ENCODE measurements at regions not wholly inside any gene's neighbourhood (a gene's known extent, or its start where the extent isn't known, plus 50 kb on each side); places are given as distances from the start of the nearest gene placed in this dataset.
"Not testable (repeated sequence)": the region's sequence is repeated elsewhere in the genome, so short reads cannot be mapped to it uniquely, and the experiment has no call there.

DNA sequence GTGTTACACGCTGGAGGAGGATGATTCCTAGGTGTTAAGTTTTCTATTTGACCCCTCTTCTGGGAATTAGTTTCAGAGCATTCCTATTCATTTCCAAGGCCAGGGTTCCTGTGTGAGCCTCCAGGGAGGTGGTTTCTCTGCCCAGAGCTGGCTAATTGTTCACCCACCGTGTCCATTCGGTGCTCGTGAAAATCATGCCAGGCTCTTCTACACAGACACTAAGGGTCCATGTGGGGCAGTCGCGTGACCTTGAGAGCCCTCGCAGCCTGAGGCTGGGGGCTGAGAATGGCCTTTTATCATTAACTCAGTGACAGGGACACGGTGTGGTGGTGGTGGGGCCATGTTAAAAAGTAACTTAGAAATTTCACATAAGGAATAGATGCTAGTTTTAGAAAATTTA is 83.7 kb downstream of the EMX2 start:
- intact Hi-C loops (cut with DNase I) = no loop called here
- no peaks in the 10 kb centered on the region for H3K9me3 ChIP-seq
- no peak overlapping the region for H3K27ac ChIP-seq
- H3K27me3 ChIP-seq = peaks cover 0 to 7% (median 0%) of the 10 kb centered on the region in 4 donors
- no peak for DNase-seq
- TF ChIP-seq, protein P1, sequence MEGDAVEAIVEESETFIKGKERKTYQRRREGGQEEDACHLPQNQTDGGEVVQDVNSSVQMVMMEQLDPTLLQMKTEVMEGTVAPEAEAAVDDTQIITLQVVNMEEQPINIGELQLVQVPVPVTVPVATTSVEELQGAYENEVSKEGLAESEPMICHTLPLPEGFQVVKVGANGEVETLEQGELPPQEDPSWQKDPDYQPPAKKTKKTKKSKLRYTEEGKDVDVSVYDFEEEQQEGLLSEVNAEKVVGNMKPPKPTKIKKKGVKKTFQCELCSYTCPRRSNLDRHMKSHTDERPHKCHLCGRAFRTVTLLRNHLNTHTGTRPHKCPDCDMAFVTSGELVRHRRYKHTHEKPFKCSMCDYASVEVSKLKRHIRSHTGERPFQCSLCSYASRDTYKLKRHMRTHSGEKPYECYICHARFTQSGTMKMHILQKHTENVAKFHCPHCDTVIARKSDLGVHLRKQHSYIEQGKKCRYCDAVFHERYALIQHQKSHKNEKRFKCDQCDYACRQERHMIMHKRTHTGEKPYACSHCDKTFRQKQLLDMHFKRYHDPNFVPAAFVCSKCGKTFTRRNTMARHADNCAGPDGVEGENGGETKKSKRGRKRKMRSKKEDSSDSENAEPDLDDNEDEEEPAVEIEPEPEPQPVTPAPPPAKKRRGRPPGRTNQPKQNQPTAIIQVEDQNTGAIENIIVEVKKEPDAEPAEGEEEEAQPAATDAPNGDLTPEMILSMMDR (IDR thresholded peaks at IDR 0.05) = no peak
- TF ChIP-seq POLR2A (IDR thresholded peaks at IDR 0.05) = no peak
- H3K36me3 ChIP-seq = no peaks in the 10 kb centered on the region
- no peak overlapping the region for H3K4me3 ChIP-seq
- no peaks in the 10 kb centered on the region for H3K4me1 ChIP-seq
- WGBS, 2 donors = 75 to 82% methylated on average over 6 to 8 of the region's 8 CpGs

DNA sequence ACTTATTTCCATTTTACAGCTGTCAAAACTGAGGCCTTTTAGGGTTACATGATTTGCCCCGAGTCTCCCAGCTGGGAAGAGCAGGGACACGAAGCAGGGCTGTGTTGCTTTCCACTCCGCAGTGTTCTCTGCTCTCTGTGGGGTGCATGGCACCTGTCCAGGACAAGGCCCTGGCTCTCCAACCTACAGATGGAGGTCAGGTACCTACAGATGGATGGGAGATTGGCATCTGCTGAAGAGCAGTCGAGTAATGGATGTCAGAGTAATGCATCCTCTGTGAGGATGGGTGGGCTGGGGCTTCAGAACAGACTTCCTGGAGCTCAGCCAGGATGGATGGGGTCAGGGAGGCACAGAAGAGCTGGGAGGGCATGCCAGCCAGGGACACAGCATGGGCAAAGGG is 85.0 kb downstream of the EMX2 start:
- Histone ChIP-seq H3K36me3 (no peaks in the 10 kb centered on the region), H3K4me3 (no peak overlapping the region), H3K27me3 (no peaks in the 10 kb centered on the region), H3K9me3 (no peaks in the 10 kb centered on the region), H3K4me1 (no peaks in the 10 kb centered on the region), H3K27ac (no peak overlapping the region)
- intact Hi-C loops (cut with DNase I) = no loop called here
- no peak for TF ChIP-seq POLR2A (IDR thresholded peaks at IDR 0.05)
- TF ChIP-seq, protein P1 (IDR thresholded peaks at IDR 0.05) = no peak
- WGBS, 2 donors = 43 to 85% methylated on average over 1 to 3 of the region's 4 CpGs
- no peak for DNase-seq

DNA sequence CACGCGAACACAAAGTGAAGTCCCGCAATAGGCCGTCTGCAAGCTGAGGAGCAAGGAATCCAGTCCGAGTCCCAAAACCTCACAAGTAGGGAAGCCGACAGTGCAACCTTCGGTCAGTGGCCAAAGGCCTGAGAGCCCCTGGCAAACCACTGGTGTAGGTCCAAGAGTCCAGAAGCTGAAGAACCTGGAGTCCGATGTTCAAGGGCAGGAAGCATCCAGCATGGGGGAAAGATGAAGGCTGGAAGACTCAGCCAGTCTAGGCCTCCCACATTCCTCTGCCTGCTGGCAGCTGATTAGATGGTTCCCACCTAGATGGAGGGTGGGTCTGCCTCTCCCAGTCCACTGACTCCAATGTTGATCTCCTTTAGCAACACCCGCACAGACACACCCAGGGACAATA is 87.2 kb downstream of the EMX2 start:
- H3K4me3 ChIP-seq; intact Hi-C loops (cut with DNase I); H3K36me3 ChIP-seq; H3K27me3 ChIP-seq; DNase-seq; H3K4me1 ChIP-seq; H3K9me3 ChIP-seq; H3K27ac ChIP-seq: not testable (repeated sequence)
- WGBS, 2 donors = 90 to 92% methylated on average over 8 to 9 of the region's 9 CpGs

DNA sequence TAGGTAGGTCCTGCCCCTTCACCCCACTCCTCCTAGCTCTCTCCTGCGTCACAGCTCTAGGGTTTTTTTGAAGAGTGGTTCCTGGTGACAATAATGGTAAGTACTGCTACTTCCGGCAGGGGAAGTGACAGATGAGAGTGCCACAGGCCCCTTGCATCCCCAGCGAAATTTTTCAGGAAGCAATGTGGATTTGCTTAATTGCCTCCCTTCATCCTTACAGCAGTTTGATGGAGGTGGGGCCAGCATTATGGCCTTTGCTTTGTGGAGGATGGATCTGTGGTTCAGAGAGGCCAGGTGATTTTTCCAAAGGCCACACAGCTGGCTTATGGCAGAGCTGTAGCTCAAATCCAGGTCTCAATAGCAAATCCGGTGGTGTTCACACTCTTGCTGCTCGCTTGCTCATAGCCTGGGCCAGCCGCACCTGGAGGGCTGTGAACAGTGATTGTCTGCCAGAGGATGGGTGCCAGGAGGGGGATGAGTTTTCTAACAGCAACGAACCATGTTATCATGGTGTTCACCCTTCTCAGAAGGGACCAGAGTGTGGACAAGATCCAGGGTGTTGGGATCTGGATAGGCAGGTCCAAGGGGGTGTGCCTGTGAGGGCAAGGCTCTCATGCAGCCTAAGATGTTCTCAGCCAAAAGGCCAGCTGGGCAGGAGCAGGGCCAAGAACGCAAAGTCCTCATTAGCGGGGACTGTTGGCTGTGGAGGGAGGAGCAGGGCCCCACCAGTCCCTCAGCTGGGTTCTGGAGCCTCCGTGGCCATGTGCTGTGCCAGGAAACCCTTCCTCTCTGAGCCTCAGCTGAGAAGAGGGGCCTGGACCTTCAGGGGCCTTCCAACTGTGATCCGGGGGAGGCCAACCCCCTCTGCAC is 89.0 kb downstream of the EMX2 start:
- H3K4me1 ChIP-seq = no peaks in the 10 kb centered on the region
- no peak overlapping the region for H3K4me3 ChIP-seq
- no peak overlapping the region for H3K27ac ChIP-seq
- WGBS, 2 donors = 58 to 72% methylated on average over 5 to 7 of the region's 11 CpGs
- no peaks in the 10 kb centered on the region for H3K36me3 ChIP-seq
- intact Hi-C loops (cut with DNase I) = no loop called here
- DNase-seq = no peak
- TF ChIP-seq, protein P1 (IDR thresholded peaks at IDR 0.05) = no peak
- no peak for TF ChIP-seq POLR2A (IDR thresholded peaks at IDR 0.05)
- H3K9me3 ChIP-seq = no peaks in the 10 kb centered on the region
- no peaks in the 10 kb centered on the region for H3K27me3 ChIP-seq

DNA sequence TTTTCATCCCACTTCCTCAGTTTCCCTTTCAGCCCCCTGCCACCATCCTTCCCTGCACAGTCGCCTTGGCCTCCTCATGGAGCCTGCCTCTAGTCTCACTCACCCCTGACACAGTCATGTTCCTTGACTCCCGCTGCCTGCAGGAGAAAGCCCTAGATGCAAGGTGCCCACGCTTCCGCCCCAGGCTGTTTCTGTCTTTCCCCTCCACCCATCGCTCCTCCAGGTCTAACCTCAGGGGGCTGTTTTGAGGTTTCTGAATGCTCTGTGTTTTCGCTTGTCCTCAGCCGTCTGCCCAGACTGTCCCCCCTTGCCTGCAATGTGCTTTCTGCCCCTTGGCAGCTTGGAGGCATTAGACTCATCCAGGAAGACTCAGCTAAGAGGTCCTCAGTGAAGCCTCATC is 89.9 kb downstream of the EMX2 start:
- Histone ChIP-seq H3K36me3 (no peaks in the 10 kb centered on the region), H3K27ac (peak overlapping the region in 1 of 4 donors; percentile 17), H3K4me3 (no peak overlapping the region), H3K4me1 (no peaks in the 10 kb centered on the region), H3K9me3 (no peaks in the 10 kb centered on the region), H3K27me3 (no peaks in the 10 kb centered on the region)
- DNase-seq = no peak
- 81 to 86% methylated on average over 7 of the region's 7 CpGs for WGBS, 2 donors
- no peak for TF ChIP-seq POLR2A (IDR thresholded peaks at IDR 0.05)
- TF ChIP-seq, protein P1 (IDR thresholded peaks at IDR 0.05) = no peak
- intact Hi-C loops (cut with DNase I) = no loop called here

Measured in esophagus squamous epithelium (tissue), 5 donors.